HCEC 1CT (cell line): ENCODE measurements at regions not wholly inside any gene's neighbourhood (a gene's known extent, or its start where the extent isn't known, plus 50 kb on each side); places are given as distances from the start of the nearest gene placed in this dataset.
"Not testable (repeated sequence)": the region's sequence is repeated elsewhere in the genome, so short reads cannot be mapped to it uniquely, and the experiment has no call there.

Source experiments
- DNase-seq: peaks from one replicate; pipeline ENCODE4 v3.0.0-alpha.2; 2017

GRCh38 chr4:174005422-174005821, 278.0 kb downstream of the FBXO8 start:
- DNase-seq = no peak

GRCh38 chr4:173998471-173999144, 284.9 kb downstream of the FBXO8 start:
- no peak for DNase-seq

GRCh38 chr4:173995779-173996178, 287.7 kb downstream of the FBXO8 start:
- not testable (repeated sequence) for DNase-seq

- DNase-seq = no peak
Observed at GRCh38 chr4:173991814-173992213, 291.7 kb downstream of the FBXO8 start.

GRCh38 chr4:173991316-173991715, 292.2 kb downstream of the FBXO8 start:
- no peak for DNase-seq

GRCh38 chr4:173990869-173991210, 292.6 kb downstream of the FBXO8 start:
- peak; percentile 62 for DNase-seq

GRCh38 chr4:173990126-173990868, 293.2 kb downstream of the FBXO8 start:
- DNase-seq = peak; percentile 56

GRCh38 chr4:173963523-173963922, 319.9 kb downstream of the FBXO8 start:
- not testable (repeated sequence) for DNase-seq

- no peak for DNase-seq
Observed at GRCh38 chr4:173960398-173960797, 323.1 kb downstream of the FBXO8 start.

- peak; percentile 58 for DNase-seq
Observed at GRCh38 chr4:173958445-173958844, 325.0 kb downstream of the FBXO8 start.

GRCh38 chr4:173943547-173943946, 339.9 kb downstream of the FBXO8 start:
- no peak for DNase-seq

- DNase-seq = no peak
Observed at GRCh38 chr4:173940146-173940545, 343.3 kb downstream of the FBXO8 start.

GRCh38 chr4:173937631-173938270, 345.7 kb downstream of the FBXO8 start:
- no peak for DNase-seq

GRCh38 chr4:173936861-173937260, 346.6 kb downstream of the FBXO8 start:
- DNase-seq = no peak

GRCh38 chr4:173935622-173936405, 347.7 kb downstream of the FBXO8 start:
- DNase-seq = peak; percentile 60

GRCh38 chr4:173934933-173935620, 348.4 kb downstream of the FBXO8 start:
- DNase-seq = no peak

GRCh38 chr4:173934201-173934600, 349.3 kb downstream of the FBXO8 start:
- peak; percentile 74 for DNase-seq

GRCh38 chr4:173932701-173933100, 350.8 kb downstream of the FBXO8 start:
- DNase-seq = no peak

- DNase-seq = no peak
Observed at GRCh38 chr4:173930329-173930967, 353.0 kb downstream of the FBXO8 start.

GRCh38 chr4:173929921-173930320, 353.5 kb downstream of the FBXO8 start:
- DNase-seq = no peak

- no peak for DNase-seq
Observed at GRCh38 chr4:173924561-173924960, 358.9 kb downstream of the FBXO8 start.

- no peak for DNase-seq
Observed at GRCh38 chr4:173919861-173920260, 363.6 kb downstream of the FBXO8 start.
